Activated T-helper 9 cell treated with anti-CD3 and anti-CD28 coated beads, Interleukin-2, amount 50 U/mL, for 16 hours (primary cell): ENCODE measurements at regions not wholly inside any gene's neighbourhood (a gene's known extent, or its start where the extent isn't known, plus 50 kb on each side); places are given as distances from the start of the nearest gene placed in this dataset.
A peak's percentile ranks its signal among the peaks of the same experiment; 100 is the strongest.
"Not testable (repeated sequence)": the region's sequence is repeated elsewhere in the genome, so short reads cannot be mapped to it uniquely, and the experiment has no call there.

Experiments used
- DNase-seq: peaks from one replicate; pipeline ENCODE4 v3.0.0-alpha.2; 2020; ENCODE audit warnings: low read depth

GRCh38 chr10:11691319-11691755 lies 50.8 kb upstream of the ECHDC3 start:
- DNase-seq: no peak

- DNase-seq: no peak
These were observed 52.0 kb upstream of the ECHDC3 start for GRCh38 chr10:11689945-11690736.

GRCh38 chr10:11688448-11688795 lies 53.8 kb upstream of the ECHDC3 start:
- not testable (repeated sequence) for DNase-seq

- no peak for DNase-seq
These were observed 54.3 kb upstream of the ECHDC3 start for GRCh38 chr10:11687779-11688447.

GRCh38 chr10:11687357-11687771 lies 54.8 kb upstream of the ECHDC3 start:
- DNase-seq: no peak

- no peak for DNase-seq
These were observed 56.4 kb upstream of the ECHDC3 start for GRCh38 chr10:11685787-11686218.

- peak; percentile 6 for DNase-seq
These were observed 57.2 kb upstream of the ECHDC3 start for GRCh38 chr10:11684717-11685645.

GRCh38 chr10:11684341-11684716 lies 57.9 kb upstream of the ECHDC3 start:
- not testable (repeated sequence) for DNase-seq

- DNase-seq: no peak
These were observed 58.5 kb upstream of the ECHDC3 start for GRCh38 chr10:11683529-11684320.

- no peak for DNase-seq
These were observed 59.3 kb upstream of the ECHDC3 start for GRCh38 chr10:11682851-11683250.

GRCh38 chr10:11682267-11682683 lies 59.9 kb upstream of the ECHDC3 start:
- DNase-seq: no peak

GRCh38 chr10:11680496-11680895 lies 61.7 kb upstream of the ECHDC3 start:
- no peak for DNase-seq

GRCh38 chr10:11679946-11680345 lies 62.2 kb upstream of the ECHDC3 start:
- no peak for DNase-seq

- DNase-seq: no peak
These were observed 63.9 kb upstream of the ECHDC3 start for GRCh38 chr10:11678074-11678793.

- DNase-seq: no peak
These were observed 64.7 kb upstream of the ECHDC3 start for GRCh38 chr10:11677480-11677879.

- no peak for DNase-seq
These were observed 62.2 kb upstream of the USP6NL start for GRCh38 chr10:11673346-11674280.

GRCh38 chr10:11672836-11673235 lies 61.4 kb upstream of the USP6NL start:
- DNase-seq: no peak

- no peak for DNase-seq
These were observed 58.9 kb upstream of the USP6NL start for GRCh38 chr10:11670381-11670780.

GRCh38 chr10:11668847-11669610 lies 57.6 kb upstream of the USP6NL start:
- no peak for DNase-seq
